HEK293 (cell line): ENCODE measurements at regions not wholly inside any gene's neighbourhood (a gene's known extent, or its start where the extent isn't known, plus 50 kb on each side); places are given as distances from the start of the nearest gene placed in this dataset.

Experiments used
- CTCF ChIA-PET: fragments of 350-600 bp; formaldehyde crosslinking; extraction: SDS; loops from one replicate; lab custom pipeline; 2021; ENCODE audit warnings: antibody characterized with exemption; lab: Yijun Ruan, JAX
- POLR2A ChIA-PET: fragments of 300-600 bp; formaldehyde crosslinking; extraction: SDS; loops from one replicate; lab custom pipeline; 2020; ENCODE audit warnings: antibody characterized with exemption, inconsistent platforms; lab: Yijun Ruan, JAX
- H3K27ac ChIP-seq: fragments of 200-500 bp; sonication (Bioruptor generic); 2 replicates; pipeline ENCODE4 v1.5.1; 2014; ENCODE audit warnings: low read depth, low read length, control low read depth, inconsistent platforms; ENCODE audit errors: extremely low read depth
- H3K36me3 ChIP-seq, 2 experiments: fragments of 200-500 bp in 1 of 2; sonication (Bioruptor generic) in 1 of 2; 1 replicate in 1 of 2; 2 replicates in 1 of 2; pipeline ENCODE4 v1.5.1; 2014 to 2017; ENCODE audit warnings: inconsistent platforms in 2 of 2, low read length in 2 of 2; ENCODE audit not compliant: control insufficient read depth in 2 of 2, insufficient read depth in 1 of 2
- H3K4me1 ChIP-seq: fragments of 200-500 bp; sonication (Bioruptor generic); 2 replicates; pipeline ENCODE4 v1.5.1; 2014; ENCODE audit warnings: mild to moderate bottlenecking, low read length, inconsistent platforms; ENCODE audit not compliant: control insufficient read depth, insufficient read depth
- H3K4me3 ChIP-seq: 2 replicates; pipeline ENCODE4 v1.5.1; 2011; ENCODE audit warnings: low read depth, mild to moderate bottlenecking, control low read depth, low read length, moderate library complexity
- H3K9me3 ChIP-seq: fragments of 200-500 bp; sonication (Bioruptor generic); 2 replicates; pipeline ENCODE4 v1.5.1; 2014; ENCODE audit warnings: low read depth, low read length, inconsistent platforms; ENCODE audit not compliant: control insufficient read depth, insufficient read depth
- BCL11A ChIP-seq: fragments of 450-650 bp; formaldehyde crosslinking; IDR thresholded peaks from 2 replicates; pipeline ENCODE4 v1.5.1; 2016; ENCODE audit warnings: low read depth, missing biosample characterization, missing genetic modification characterization
- GLI2 ChIP-seq: fragments of 450-650 bp; formaldehyde crosslinking; IDR thresholded peaks from 2 replicates; pipeline ENCODE4; 2017; ENCODE audit warnings: missing biosample characterization, missing genetic modification characterization, low read depth, borderline replicate concordance
- REPIN1 ChIP-seq: fragments of 450-650 bp; formaldehyde crosslinking; IDR thresholded peaks from 2 replicates; pipeline ENCODE4 v1.5.1; 2017; ENCODE audit warnings: missing biosample characterization, missing genetic modification characterization, low read depth
- ZEB2 ChIP-seq: fragments of 450-650 bp; formaldehyde crosslinking; IDR thresholded peaks from 2 replicates; pipeline ENCODE4 v1.5.1; 2016; ENCODE audit warnings: missing biosample characterization, missing genetic modification characterization
- ZNF157 ChIP-seq: fragments of 450-650 bp; formaldehyde crosslinking; IDR thresholded peaks from 2 replicates; pipeline ENCODE4 v1.5.1; 2016; ENCODE audit warnings: missing biosample characterization, missing genetic modification characterization
- ZNF521 ChIP-seq: fragments of 450-650 bp; formaldehyde crosslinking; IDR thresholded peaks from 2 replicates; pipeline ENCODE4 v1.5.1; 2017; ENCODE audit warnings: missing biosample characterization, mild to moderate bottlenecking, missing genetic modification characterization
- ZNF530 ChIP-seq: fragments of 450-650 bp; formaldehyde crosslinking; IDR thresholded peaks from 2 replicates; pipeline ENCODE4 v1.5.1; 2016; ENCODE audit warnings: low read depth, missing biosample characterization, missing genetic modification characterization
- ZNF561 ChIP-seq: fragments of 450-650 bp; IDR thresholded peaks from 2 replicates; pipeline ENCODE4 v1.5.1; 2018; ENCODE audit warnings: missing biosample characterization, missing genetic modification characterization, borderline replicate concordance
- ZNF658 ChIP-seq: fragments of 450-650 bp; formaldehyde crosslinking; IDR thresholded peaks from 2 replicates; pipeline ENCODE4; 2016; ENCODE audit warnings: missing biosample characterization, missing genetic modification characterization
- TF ChIP-seq, protein P1 (sequence below): fragments of 450-650 bp; formaldehyde crosslinking; IDR thresholded peaks from 2 replicates; pipeline ENCODE4 v1.5.1; 2016; ENCODE audit warnings: missing biosample characterization, missing genetic modification characterization
- TF ChIP-seq, protein P2 (sequence below): fragments of 450-650 bp; formaldehyde crosslinking; IDR thresholded peaks from 2 replicates; pipeline ENCODE4 v1.5.1; 2016; ENCODE audit warnings: missing biosample characterization, missing genetic modification characterization
- TF ChIP-seq, protein P3 (sequence below): fragments of 450-650 bp; formaldehyde crosslinking; IDR thresholded peaks from 2 replicates; pipeline ENCODE4 v1.5.1; 2016; ENCODE audit warnings: missing biosample characterization, missing genetic modification characterization
- TF ChIP-seq, protein P4 (sequence below): fragments of 450-650 bp; formaldehyde crosslinking; IDR thresholded peaks from 2 replicates; pipeline ENCODE4 v1.5.1; 2016; ENCODE audit warnings: missing biosample characterization, missing genetic modification characterization, low read depth
- TF ChIP-seq, protein P5 (sequence below): fragments of 450-650 bp; formaldehyde crosslinking; conservative IDR thresholded peaks from 2 replicates; pipeline ENCODE4 v1.5.1; 2016; ENCODE audit warnings: low read depth, missing biosample characterization, missing genetic modification characterization

DNA sequence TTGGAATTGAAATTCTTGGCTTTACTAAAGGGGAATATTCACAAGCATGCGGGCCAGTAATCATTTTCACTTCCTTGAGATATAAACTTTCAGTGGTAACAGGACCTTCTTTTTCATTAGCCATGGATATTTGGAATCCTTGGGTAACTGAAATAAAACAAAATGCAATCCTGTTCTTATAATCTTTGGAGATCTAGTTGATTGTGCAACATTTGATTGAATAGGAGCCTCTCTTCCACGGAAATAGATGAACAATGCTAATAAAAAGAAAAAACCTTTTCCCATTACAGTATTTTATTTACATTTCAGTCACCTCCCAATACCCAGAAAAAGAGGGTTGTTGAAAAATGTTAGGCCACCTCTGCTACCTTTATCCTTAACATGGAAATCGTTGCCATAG lies 225.6 kb downstream of the MAP2K6 start (continued):
- no peak for TF ChIP-seq ZNF530
- TF ChIP-seq ZEB2 (tag by site-specific recombination): no peak
- TF ChIP-seq, protein P1, sequence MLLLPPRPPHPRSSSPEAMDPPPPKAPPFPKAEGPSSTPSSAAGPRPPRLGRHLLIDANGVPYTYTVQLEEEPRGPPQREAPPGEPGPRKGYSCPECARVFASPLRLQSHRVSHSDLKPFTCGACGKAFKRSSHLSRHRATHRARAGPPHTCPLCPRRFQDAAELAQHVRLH (tag by site-specific recombination): no peak
- TF ChIP-seq, protein P2, sequence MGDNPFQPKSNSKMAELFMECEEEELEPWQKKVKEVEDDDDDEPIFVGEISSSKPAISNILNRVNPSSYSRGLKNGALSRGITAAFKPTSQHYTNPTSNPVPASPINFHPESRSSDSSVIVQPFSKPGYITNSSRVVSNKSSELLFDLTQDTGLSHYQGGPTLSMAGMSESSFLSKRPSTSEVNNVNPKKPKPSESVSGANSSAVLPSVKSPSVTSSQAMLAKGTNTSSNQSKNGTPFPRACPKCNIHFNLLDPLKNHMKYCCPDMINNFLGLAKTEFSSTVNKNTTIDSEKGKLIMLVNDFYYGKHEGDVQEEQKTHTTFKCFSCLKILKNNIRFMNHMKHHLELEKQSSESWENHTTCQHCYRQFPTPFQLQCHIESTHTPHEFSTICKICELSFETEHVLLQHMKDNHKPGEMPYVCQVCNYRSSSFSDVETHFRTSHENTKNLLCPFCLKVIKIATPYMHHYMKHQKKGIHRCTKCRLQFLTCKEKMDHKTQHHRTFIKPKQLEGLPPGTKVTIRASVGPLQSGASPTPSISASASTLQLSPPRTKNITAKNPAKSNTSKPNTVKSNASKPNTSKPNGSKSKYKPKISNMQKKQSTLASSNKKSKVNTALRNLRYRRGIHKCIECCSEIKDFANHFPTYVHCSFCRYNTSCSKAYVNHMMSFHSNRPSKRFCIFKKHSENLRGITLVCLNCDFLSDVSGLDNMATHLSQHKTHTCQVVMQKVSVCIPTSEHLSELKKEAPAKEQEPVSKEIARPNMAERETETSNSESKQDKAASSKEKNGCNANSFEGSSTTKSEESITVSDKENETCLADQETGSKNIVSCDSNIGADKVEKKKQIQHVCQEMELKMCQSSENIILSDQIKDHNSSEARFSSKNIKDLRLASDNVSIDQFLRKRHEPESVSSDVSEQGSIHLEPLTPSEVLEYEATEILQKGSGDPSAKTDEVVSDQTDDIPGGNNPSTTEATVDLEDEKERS (tag by site-specific recombination): no peak
- TF ChIP-seq, protein P3, sequence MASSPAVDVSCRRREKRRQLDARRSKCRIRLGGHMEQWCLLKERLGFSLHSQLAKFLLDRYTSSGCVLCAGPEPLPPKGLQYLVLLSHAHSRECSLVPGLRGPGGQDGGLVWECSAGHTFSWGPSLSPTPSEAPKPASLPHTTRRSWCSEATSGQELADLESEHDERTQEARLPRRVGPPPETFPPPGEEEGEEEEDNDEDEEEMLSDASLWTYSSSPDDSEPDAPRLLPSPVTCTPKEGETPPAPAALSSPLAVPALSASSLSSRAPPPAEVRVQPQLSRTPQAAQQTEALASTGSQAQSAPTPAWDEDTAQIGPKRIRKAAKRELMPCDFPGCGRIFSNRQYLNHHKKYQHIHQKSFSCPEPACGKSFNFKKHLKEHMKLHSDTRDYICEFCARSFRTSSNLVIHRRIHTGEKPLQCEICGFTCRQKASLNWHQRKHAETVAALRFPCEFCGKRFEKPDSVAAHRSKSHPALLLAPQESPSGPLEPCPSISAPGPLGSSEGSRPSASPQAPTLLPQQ (tag by site-specific recombination): no peak

DNA sequence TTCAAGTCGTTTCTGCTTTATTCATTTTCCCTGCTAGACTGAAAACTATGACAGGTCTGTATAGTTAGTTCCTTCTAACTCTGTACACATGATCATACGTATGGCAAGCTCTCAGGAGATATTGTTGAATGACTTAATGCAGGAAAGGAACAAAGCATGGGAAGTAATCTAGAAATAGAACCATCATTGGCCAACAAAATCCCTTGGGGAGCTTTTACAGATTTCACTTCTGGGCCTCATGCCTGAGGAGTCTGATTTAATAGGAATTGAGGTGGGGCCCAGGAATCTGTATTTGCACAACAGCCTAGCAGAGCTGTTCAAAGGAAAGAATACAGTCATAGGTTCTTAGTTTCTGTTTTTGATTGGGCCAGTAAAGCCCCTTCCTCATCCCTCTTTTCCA lies 229.2 kb downstream of the MAP2K6 start:
- Histone ChIP-seq H3K4me1 (no peaks in the 10 kb centered on the region), H3K9me3 (no peaks in the 10 kb centered on the region), H3K27ac (no peak overlapping the region), H3K36me3 (no peaks in the 10 kb centered on the region), H3K4me3 (no peak overlapping the region)
- POLR2A ChIA-PET: no interaction called here
- CTCF ChIA-PET: interaction anchor here (0.9 kb wide), 1 partner anchor 35 kb away, joined by 4 read pairs; no protein-coding TSS in a partner anchor
- no peak for TF ChIP-seq ZNF157 (tag by site-specific recombination)
- TF ChIP-seq, protein P4, sequence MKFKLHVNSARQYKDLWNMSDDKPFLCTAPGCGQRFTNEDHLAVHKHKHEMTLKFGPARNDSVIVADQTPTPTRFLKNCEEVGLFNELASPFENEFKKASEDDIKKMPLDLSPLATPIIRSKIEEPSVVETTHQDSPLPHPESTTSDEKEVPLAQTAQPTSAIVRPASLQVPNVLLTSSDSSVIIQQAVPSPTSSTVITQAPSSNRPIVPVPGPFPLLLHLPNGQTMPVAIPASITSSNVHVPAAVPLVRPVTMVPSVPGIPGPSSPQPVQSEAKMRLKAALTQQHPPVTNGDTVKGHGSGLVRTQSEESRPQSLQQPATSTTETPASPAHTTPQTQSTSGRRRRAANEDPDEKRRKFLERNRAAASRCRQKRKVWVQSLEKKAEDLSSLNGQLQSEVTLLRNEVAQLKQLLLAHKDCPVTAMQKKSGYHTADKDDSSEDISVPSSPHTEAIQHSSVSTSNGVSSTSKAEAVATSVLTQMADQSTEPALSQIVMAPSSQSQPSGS (tag by site-specific recombination): no peak
- TF ChIP-seq REPIN1 (tag by site-specific recombination): no peak
- TF ChIP-seq ZNF521: no peak
- TF ChIP-seq ZNF561 (tag by site-specific recombination): no peak
- TF ChIP-seq ZNF658: no peak
- TF ChIP-seq BCL11A (tag by site-specific recombination): no peak
- TF ChIP-seq, protein P5, sequence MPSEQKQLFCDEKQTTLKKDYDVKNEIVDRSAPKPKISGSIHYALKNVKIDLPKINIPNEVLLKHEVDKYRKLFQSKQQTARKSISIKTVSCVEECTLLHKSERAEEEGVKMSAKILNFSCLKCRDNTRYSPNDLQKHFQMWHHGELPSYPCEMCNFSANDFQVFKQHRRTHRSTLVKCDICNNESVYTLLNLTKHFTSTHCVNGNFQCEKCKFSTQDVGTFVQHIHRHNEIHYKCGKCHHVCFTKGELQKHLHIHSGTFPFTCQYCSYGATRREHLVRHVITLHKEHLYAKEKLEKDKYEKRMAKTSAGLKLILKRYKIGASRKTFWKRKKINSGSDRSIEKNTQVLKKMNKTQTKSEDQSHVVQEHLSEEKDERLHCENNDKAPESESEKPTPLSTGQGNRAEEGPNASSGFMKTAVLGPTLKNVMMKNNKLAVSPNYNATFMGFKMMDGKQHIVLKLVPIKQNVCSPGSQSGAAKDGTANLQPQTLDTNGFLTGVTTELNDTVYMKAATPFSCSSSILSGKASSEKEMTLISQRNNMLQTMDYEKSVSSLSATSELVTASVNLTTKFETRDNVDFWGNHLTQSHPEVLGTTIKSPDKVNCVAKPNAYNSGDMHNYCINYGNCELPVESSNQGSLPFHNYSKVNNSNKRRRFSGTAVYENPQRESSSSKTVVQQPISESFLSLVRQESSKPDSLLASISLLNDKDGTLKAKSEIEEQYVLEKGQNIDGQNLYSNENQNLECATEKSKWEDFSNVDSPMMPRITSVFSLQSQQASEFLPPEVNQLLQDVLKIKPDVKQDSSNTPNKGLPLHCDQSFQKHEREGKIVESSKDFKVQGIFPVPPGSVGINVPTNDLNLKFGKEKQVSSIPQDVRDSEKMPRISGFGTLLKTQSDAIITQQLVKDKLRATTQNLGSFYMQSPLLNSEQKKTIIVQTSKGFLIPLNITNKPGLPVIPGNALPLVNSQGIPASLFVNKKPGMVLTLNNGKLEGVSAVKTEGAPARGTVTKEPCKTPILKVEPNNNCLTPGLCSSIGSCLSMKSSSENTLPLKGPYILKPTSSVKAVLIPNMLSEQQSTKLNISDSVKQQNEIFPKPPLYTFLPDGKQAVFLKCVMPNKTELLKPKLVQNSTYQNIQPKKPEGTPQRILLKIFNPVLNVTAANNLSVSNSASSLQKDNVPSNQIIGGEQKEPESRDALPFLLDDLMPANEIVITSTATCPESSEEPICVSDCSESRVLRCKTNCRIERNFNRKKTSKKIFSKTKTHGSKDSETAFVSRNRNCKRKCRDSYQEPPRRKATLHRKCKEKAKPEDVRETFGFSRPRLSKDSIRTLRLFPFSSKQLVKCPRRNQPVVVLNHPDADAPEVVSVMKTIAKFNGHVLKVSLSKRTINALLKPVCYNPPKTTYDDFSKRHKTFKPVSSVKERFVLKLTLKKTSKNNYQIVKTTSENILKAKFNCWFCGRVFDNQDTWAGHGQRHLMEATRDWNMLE (tag by site-specific recombination): no peak
- TF ChIP-seq GLI2 (tag by site-specific recombination): no peak
- TF ChIP-seq, all 188 proteins: peak for 0
